ENCODE measurements at regions not wholly inside any gene's neighbourhood (a gene's known extent, or its start where the extent isn't known, plus 50 kb on each side); places are given as distances from the start of the nearest gene placed in this dataset.

DNA sequence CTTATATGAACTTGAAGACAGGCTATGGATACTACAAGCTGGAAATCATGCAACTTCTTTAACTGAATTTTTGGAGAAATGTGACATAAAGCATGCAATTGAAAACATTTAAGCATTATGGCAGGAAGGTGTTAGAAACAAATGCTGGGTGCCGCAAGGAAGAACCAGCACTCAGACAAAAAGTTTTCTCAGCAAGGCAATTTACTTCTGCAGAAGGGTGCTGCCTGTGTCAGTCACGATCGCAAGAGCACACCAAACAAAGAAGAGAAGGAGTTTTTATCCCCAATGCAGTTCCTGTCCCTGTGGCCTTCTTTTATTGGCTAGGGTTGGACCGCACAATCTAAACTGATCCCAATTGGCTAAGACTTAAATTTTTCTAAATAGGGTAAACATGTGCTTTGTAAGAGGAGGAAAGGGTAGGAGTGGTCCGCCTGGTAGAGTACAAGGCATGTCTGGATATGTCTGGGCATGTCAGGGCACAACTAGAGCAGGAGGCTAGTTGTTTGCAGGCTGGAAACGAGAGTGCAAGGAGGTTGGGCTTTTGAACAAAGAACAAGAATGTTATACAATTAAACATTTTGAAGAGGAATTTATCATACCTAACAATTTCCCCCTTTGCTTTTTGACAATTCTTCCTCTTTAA, 109.6 kb upstream of the FAM3C start:
- TF ChIP-seq CTCF (IDR thresholded peaks at IDR 0.05) = no peak
- no peak for TF ChIP-seq POLR2AphosphoS5 (IDR thresholded peaks at IDR 0.05)

Measured in breast epithelium (tissue), 3 donors.